Adipocyte (in vitro differentiated cells): ENCODE measurements at regions not wholly inside any gene's neighbourhood (a gene's known extent, or its start where the extent isn't known, plus 50 kb on each side); places are given as distances from the start of the nearest gene placed in this dataset.

Experiments
- DNase-seq: peaks from one replicate; pipeline ENCODE4 v3.0.0-alpha.2; 2015; ENCODE audit warnings: low read depth
- H3K27me3 ChIP-seq: replicated peaks from 2 replicates; pipeline ENCODE4 v1.7.0; 2013; ENCODE audit warnings: mild to moderate bottlenecking, low read length, moderate library complexity; ENCODE audit not compliant: control insufficient read depth, insufficient read depth
- H3K36me3 ChIP-seq: 2 replicates; pipeline ENCODE4 v1.7.0; 2013; ENCODE audit warnings: low read length, mild to moderate bottlenecking, moderate library complexity; ENCODE audit not compliant: control insufficient read depth, insufficient read depth, severe bottlenecking
- H3K4me1 ChIP-seq: 2 replicates; pipeline ENCODE4 v1.7.0; 2013; ENCODE audit warnings: mild to moderate bottlenecking, low read length, moderate library complexity; ENCODE audit not compliant: control insufficient read depth, insufficient read depth
- H3K4me3 ChIP-seq: 2 replicates; pipeline ENCODE4 v1.7.0; 2013; ENCODE audit warnings: mild to moderate bottlenecking, low read length, moderate library complexity
- H3K9ac ChIP-seq: 2 replicates; pipeline ENCODE4 v1.7.0; 2013; ENCODE audit warnings: mild to moderate bottlenecking, low read length, moderate library complexity
- H3K9me3 ChIP-seq: 2 replicates; pipeline ENCODE4 v1.7.0; 2013; ENCODE audit warnings: mild to moderate bottlenecking, low read length, moderate library complexity; ENCODE audit not compliant: control insufficient read depth

- no peak overlapping the region for H3K4me3 ChIP-seq
- no peaks in the 10 kb centered on the region for H3K27me3 ChIP-seq
- no peaks in the 10 kb centered on the region for H3K9me3 ChIP-seq
- no peaks in the 10 kb centered on the region for H3K36me3 ChIP-seq
- DNase-seq, result no peak
- no peak overlapping the region for H3K9ac ChIP-seq
- peaks cover 70% of the 10 kb centered on the region for H3K4me1 ChIP-seq
These were observed 111.1 kb upstream of the ACSL4 start for GRCh38 chrX:109843963-109844751.

GRCh38 chrX:109844986-109845385 lies 111.9 kb upstream of the ACSL4 start:
- Histone ChIP-seq H3K27me3 (no peaks in the 10 kb centered on the region), H3K4me1 (peaks cover 67% of the 10 kb centered on the region), H3K36me3 (no peaks in the 10 kb centered on the region), H3K9ac (no peak overlapping the region), H3K4me3 (no peak overlapping the region), H3K9me3 (no peaks in the 10 kb centered on the region)
- DNase-seq, result no peak

GRCh38 chrX:109845996-109846395 lies 112.9 kb upstream of the ACSL4 start:
- Histone ChIP-seq H3K27me3 (no peaks in the 10 kb centered on the region), H3K36me3 (no peaks in the 10 kb centered on the region), H3K9ac (no peak overlapping the region), H3K4me3 (no peak overlapping the region), H3K9me3 (no peaks in the 10 kb centered on the region), H3K4me1 (peaks cover 60% of the 10 kb centered on the region)
- no peak for DNase-seq

- Histone ChIP-seq H3K4me1 (peaks cover 49% of the 10 kb centered on the region), H3K9me3 (no peaks in the 10 kb centered on the region), H3K4me3 (peak overlapping the region; percentile 23), H3K27me3 (peaks cover 5% of the 10 kb centered on the region), H3K36me3 (no peaks in the 10 kb centered on the region), H3K9ac (peak overlapping the region; percentile 5)
- DNase-seq, result peak; percentile 86
These were observed 114.5 kb upstream of the ACSL4 start for GRCh38 chrX:109847257-109848187.

GRCh38 chrX:109848461-109849050 lies 115.5 kb upstream of the ACSL4 start:
- peaks cover 7% of the 10 kb centered on the region for H3K9me3 ChIP-seq
- DNase-seq, result no peak
- H3K27me3 ChIP-seq, result peaks cover 5% of the 10 kb centered on the region
- H3K4me3 ChIP-seq, result no peak overlapping the region
- no peak overlapping the region for H3K9ac ChIP-seq
- no peaks in the 10 kb centered on the region for H3K36me3 ChIP-seq
- peaks cover 49% of the 10 kb centered on the region for H3K4me1 ChIP-seq

GRCh38 chrX:109854096-109854495 lies 121.0 kb upstream of the ACSL4 start:
- H3K4me3 ChIP-seq, result peak overlapping the region; percentile 26
- H3K27me3 ChIP-seq, result peaks cover 8% of the 10 kb centered on the region
- DNase-seq, result no peak
- no peak overlapping the region for H3K9ac ChIP-seq
- H3K36me3 ChIP-seq, result no peaks in the 10 kb centered on the region
- peaks cover 20% of the 10 kb centered on the region for H3K9me3 ChIP-seq
- peaks cover 20% of the 10 kb centered on the region for H3K4me1 ChIP-seq

- H3K9me3 ChIP-seq, result peaks cover 20% of the 10 kb centered on the region
- H3K9ac ChIP-seq, result no peak overlapping the region
- H3K36me3 ChIP-seq, result no peaks in the 10 kb centered on the region
- peaks cover 12% of the 10 kb centered on the region for H3K4me1 ChIP-seq
- DNase-seq, result no peak
- H3K27me3 ChIP-seq, result peaks cover 8% of the 10 kb centered on the region
- H3K4me3 ChIP-seq, result no peak overlapping the region
These were observed 122.4 kb upstream of the ACSL4 start for GRCh38 chrX:109855501-109855900.

- H3K36me3 ChIP-seq, result no peaks in the 10 kb centered on the region
- peaks cover 20% of the 10 kb centered on the region for H3K4me1 ChIP-seq
- peak overlapping the region; percentile 48 for H3K9ac ChIP-seq
- DNase-seq, result peak; percentile 69
- H3K27me3 ChIP-seq, result peaks cover 3% of the 10 kb centered on the region
- H3K9me3 ChIP-seq, result peaks cover 20% of the 10 kb centered on the region
- H3K4me3 ChIP-seq, result no peak overlapping the region
These were observed 123.9 kb upstream of the ACSL4 start for GRCh38 chrX:109856974-109857373.

GRCh38 chrX:109857584-109858228 lies 124.6 kb upstream of the ACSL4 start:
- peak; percentile 39 for DNase-seq
- Histone ChIP-seq H3K27me3 (peaks cover 9% of the 10 kb centered on the region), H3K9ac (peak overlapping the region; percentile 48), H3K9me3 (peaks cover 20% of the 10 kb centered on the region), H3K36me3 (no peaks in the 10 kb centered on the region), H3K4me1 (peaks cover 20% of the 10 kb centered on the region), H3K4me3 (no peak overlapping the region)

- Histone ChIP-seq H3K4me1 (peaks cover 20% of the 10 kb centered on the region), H3K9me3 (peaks cover 11% of the 10 kb centered on the region), H3K9ac (no peak overlapping the region), H3K4me3 (no peak overlapping the region), H3K36me3 (no peaks in the 10 kb centered on the region), H3K27me3 (peaks cover 18% of the 10 kb centered on the region)
- DNase-seq, result no peak
These were observed 125.7 kb upstream of the ACSL4 start for GRCh38 chrX:109858602-109859341.
